Gastroesophageal sphincter (tissue), 3 donors: ENCODE measurements at regions not wholly inside any gene's neighbourhood (a gene's known extent, or its start where the extent isn't known, plus 50 kb on each side); places are given as distances from the start of the nearest gene placed in this dataset.

Experiments used
- CTCF ChIP-seq, 4 experiments: fragments of 200-600 bp in 2 of 4; fragments of 450-650 bp in 2 of 4; sonication (generic) in 1 of 4; IDR thresholded peaks; one replicate each; pipeline ENCODE4 v1.5.1; 2017 to 2019; ENCODE audit warnings: antibody characterized with exemption in 4 of 4, mild to moderate bottlenecking in 2 of 4, moderate library complexity in 2 of 4
- POLR2A ChIP-seq, 2 donors: fragments of 450-650 bp; IDR thresholded peaks; one replicate each; pipeline ENCODE4 v1.6.1; 2017; ENCODE audit warnings: antibody characterized with exemption in 2 of 2, mild to moderate bottlenecking in 2 of 2, moderate library complexity in 1 of 2

DNA sequence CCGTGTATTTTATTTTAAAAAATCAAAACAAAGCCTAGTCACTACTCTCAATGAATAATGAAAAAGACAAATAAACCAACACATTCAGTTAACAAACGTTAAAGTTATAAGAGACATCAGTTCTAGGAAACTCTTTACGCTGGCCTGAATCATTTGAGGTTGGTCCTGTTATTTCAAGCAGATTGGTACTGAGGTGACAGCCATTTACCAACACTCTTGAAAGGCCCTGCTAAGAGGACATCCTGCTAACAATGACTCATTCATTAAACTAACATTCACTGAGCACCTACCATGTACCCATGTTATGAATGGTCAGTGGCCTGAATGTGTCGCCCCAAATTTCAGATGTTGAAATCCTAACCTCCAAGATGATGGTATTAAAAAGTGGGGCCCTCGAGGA, 57.1 kb upstream of the ADGRG2 start:
- TF ChIP-seq CTCF (IDR thresholded peaks at IDR 0.05) (no peak), POLR2A (IDR thresholded peaks at IDR 0.05) (no peak)
